OCI-LY7 (cell line): ENCODE measurements at regions not wholly inside any gene's neighbourhood (a gene's known extent, or its start where the extent isn't known, plus 50 kb on each side); places are given as distances from the start of the nearest gene placed in this dataset.

Source experiments
- CTCF ChIP-seq: fragments of 200-600 bp; sonication (generic); conservative IDR thresholded peaks from 2 replicates; pipeline ENCODE4 v1.5.1; 2014; ENCODE audit warnings: mild to moderate bottlenecking, antibody characterized with exemption, low read length, moderate library complexity, mixed read lengths
- EZH2phosphoT487 ChIP-seq: fragments of 200-600 bp; sonication (generic); IDR thresholded peaks from 2 replicates; pipeline ENCODE4 v1.6.1; 2018; ENCODE audit warnings: low read depth, borderline replicate concordance, mild to moderate bottlenecking, mixed run types, antibody characterized with exemption, low read length, moderate library complexity, mixed read lengths

DNA sequence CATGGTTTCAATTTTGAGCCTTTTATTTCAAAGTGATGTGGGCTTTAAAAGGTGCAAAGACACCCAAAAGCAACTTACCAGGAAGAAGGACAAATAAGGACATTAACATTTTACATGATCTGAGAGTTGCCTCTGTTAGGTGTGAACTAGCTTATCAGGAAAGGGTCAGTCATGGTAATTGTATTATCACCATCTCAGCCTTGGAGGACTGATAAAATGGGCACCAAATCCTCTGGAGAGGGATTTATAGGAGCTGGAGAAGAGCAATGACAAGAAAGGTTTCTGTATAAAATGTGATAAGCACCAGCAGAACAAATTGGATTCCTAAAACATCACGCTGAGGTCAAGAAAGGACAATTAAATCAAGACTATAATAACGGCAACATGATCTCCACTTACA is 217.7 kb upstream of the PRICKLE1 start:
- TF ChIP-seq CTCF (no peak), EZH2phosphoT487 (no peak)
